Peyer's patch (tissue), 4 donors: ENCODE measurements at regions not wholly inside any gene's neighbourhood (a gene's known extent, or its start where the extent isn't known, plus 50 kb on each side); places are given as distances from the start of the nearest gene placed in this dataset.
"Not testable (repeated sequence)": the region's sequence is repeated elsewhere in the genome, so short reads cannot be mapped to it uniquely, and the experiment has no call there.

Experiments used
- DNase-seq, 3 donors: peaks; one replicate each; pipeline ENCODE4 v3.0.0-alpha.2; 2017 to 2019
- H3K27ac ChIP-seq, 4 donors: fragments of 200-600 bp; sonication (generic); one replicate each; pipeline ENCODE4 v1.5.1; 2016 to 2019
- H3K27me3 ChIP-seq, 2 donors: fragments of 200-600 bp; sonication (generic); one replicate each; pipeline ENCODE4 v1.5.1; 2019
- H3K36me3 ChIP-seq, 3 donors: fragments of 200-600 bp; sonication (generic); one replicate each; pipeline ENCODE4 v1.5.1; 2016 to 2019
- H3K4me1 ChIP-seq, 4 donors: fragments of 200-600 bp; sonication (generic); one replicate each; pipeline ENCODE4 v1.5.1; 2016 to 2019
- H3K4me3 ChIP-seq, 4 donors: fragments of 200-600 bp; sonication (generic); 1 replicate in 3 of 4; 2 replicates in 1 of 4; pipeline ENCODE4 v1.5.1; 2016 to 2019; ENCODE audit warnings: mild to moderate bottlenecking in 1 of 4
- H3K9me3 ChIP-seq, 4 donors: fragments of 200-600 bp; sonication (generic); one replicate each; pipeline ENCODE4 v1.5.1; 2016 to 2019; ENCODE audit warnings: mild to moderate bottlenecking in 1 of 4
- CTCF ChIP-seq, 6 experiments: fragments of 450-650 bp in 4 of 6; fragments of 200-600 bp in 2 of 6; sonication (generic) in 1 of 6; IDR thresholded peaks; one replicate each; pipeline ENCODE4 v1.5.1; 2017 to 2019; ENCODE audit warnings: antibody characterized with exemption in 6 of 6, mild to moderate bottlenecking in 3 of 6, moderate library complexity in 1 of 6
- POLR2A ChIP-seq, 2 donors: fragments of 450-650 bp; IDR thresholded peaks; one replicate each; pipeline ENCODE4 v1.5.1; 2017; ENCODE audit warnings: antibody characterized with exemption in 2 of 2, mild to moderate bottlenecking in 2 of 2, moderate library complexity in 2 of 2

DNA sequence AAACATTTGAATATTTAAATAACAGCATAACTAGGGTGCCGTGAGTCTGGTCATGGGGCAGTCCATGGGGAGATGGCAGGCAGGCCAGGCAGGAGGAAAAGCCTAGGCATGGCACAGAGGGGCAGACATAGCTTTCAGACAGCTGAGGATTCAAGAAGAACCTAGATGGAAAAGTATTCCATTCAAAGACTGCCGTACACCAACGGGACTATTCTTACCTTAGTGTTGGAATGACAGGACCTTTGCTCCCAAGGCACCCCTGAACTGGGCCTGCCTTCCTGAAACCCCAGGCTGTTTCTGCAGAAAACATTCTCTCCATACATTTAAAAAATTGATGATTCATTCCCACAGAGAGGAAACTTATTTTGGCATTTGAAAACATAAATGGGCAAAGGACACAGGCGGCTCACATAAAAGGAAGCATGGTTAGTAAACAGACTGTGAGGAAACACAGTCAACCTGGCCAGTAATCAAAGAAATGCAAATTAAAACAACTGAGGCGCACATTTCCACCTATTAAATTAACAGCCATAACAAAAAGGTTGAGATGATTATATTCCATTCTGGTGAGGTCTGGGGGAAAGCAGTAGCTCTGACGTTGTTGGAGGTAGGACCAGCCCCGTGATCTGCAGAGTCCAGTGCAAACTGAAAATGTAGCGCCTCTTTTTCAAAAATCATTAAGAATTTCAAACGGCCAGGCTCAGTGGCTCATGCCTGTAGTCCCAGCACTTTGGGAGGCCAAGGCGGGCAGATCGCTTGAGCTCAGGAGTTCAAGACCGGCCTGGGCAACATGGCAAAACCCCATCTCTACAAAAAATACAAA is 71.3 kb upstream of the SMAD3 start:
- Histone ChIP-seq H3K4me3 (no peak overlapping the region), H3K36me3 (no peaks in the 10 kb centered on the region), H3K4me1 (no peaks in the 10 kb centered on the region), H3K27ac (no peak overlapping the region), H3K9me3 (no peaks in the 10 kb centered on the region), H3K27me3 (no peaks in the 10 kb centered on the region)
- TF ChIP-seq POLR2A (IDR thresholded peaks at IDR 0.05) (no peak), CTCF (IDR thresholded peaks at IDR 0.05) (no peak)
- DNase-seq = no peak

GRCh38 chr15:66994927-66995656 is 70.3 kb upstream of the SMAD3 start:
- H3K36me3 ChIP-seq = no peaks in the 10 kb centered on the region
- TF ChIP-seq POLR2A (IDR thresholded peaks at IDR 0.05) (no peak), CTCF (IDR thresholded peaks at IDR 0.05) (no peak)
- no peaks in the 10 kb centered on the region for H3K4me1 ChIP-seq
- H3K27me3 ChIP-seq = no peaks in the 10 kb centered on the region
- no peak overlapping the region for H3K4me3 ChIP-seq
- no peaks in the 10 kb centered on the region for H3K9me3 ChIP-seq
- H3K27ac ChIP-seq = no peak overlapping the region
- no peak for DNase-seq

DNA sequence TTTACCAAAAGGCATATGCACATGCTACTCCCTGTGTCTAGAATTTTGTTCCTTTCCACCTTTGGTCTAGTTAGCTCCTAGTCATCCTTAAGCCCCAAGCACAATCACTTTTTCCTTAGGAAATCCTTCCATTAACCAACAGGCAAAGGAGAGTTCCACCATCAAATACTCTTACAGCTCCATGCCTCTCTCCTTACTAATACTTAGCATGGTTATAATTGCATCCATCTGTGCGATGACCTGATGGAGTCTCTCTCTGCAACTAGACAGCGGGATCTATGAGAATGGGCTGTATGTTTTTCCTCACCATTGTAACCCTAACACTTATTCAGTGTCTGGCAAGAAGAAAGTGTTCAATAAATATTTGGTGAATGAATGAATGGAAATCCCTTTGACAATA is 69.3 kb upstream of the SMAD3 start:
- H3K4me1 ChIP-seq = no peaks in the 10 kb centered on the region
- H3K4me3 ChIP-seq = no peak overlapping the region
- H3K36me3 ChIP-seq = no peaks in the 10 kb centered on the region
- TF ChIP-seq POLR2A (IDR thresholded peaks at IDR 0.05) (no peak), CTCF (IDR thresholded peaks at IDR 0.05) (no peak)
- DNase-seq = no peak
- no peak overlapping the region for H3K27ac ChIP-seq
- no peaks in the 10 kb centered on the region for H3K27me3 ChIP-seq
- H3K9me3 ChIP-seq = no peaks in the 10 kb centered on the region

- Histone ChIP-seq H3K36me3 (no peaks in the 10 kb centered on the region), H3K27me3 (no peaks in the 10 kb centered on the region), H3K9me3 (no peaks in the 10 kb centered on the region), H3K4me3 (no peak overlapping the region), H3K27ac (no peak overlapping the region), H3K4me1 (no peaks in the 10 kb centered on the region)
- TF ChIP-seq POLR2A (IDR thresholded peaks at IDR 0.05) = no peak
- no peak for TF ChIP-seq CTCF (IDR thresholded peaks at IDR 0.05)
- no peak for DNase-seq
Observed at GRCh38 chr15:66997212-66997611, 68.2 kb upstream of the SMAD3 start.

DNA sequence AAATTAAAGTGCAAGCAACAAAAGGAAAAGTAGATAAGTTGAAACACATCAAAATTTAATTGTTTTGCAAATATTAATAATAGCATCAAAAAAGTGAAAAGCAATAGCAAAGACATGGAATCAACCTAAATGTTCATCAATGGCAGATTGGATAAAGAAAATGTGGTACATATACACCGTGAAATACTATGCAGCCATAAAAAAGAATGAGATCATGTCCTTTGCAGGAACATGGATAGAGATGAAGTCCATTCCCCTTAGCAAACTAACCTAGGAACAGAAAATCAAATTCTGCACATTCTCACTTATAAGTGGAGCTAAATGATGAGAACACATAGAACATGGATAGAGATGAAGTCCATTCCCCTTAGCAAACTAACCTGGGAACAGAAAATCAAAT is 67.2 kb upstream of the SMAD3 start:
- not testable (repeated sequence) for H3K4me1 ChIP-seq, H3K36me3 ChIP-seq, H3K27ac ChIP-seq, H3K4me3 ChIP-seq, H3K9me3 ChIP-seq, DNase-seq, H3K27me3 ChIP-seq
